ENCODE measurements at regions not wholly inside any gene's neighbourhood (a gene's known extent, or its start where the extent isn't known, plus 50 kb on each side); places are given as distances from the start of the nearest gene placed in this dataset.

DNA sequence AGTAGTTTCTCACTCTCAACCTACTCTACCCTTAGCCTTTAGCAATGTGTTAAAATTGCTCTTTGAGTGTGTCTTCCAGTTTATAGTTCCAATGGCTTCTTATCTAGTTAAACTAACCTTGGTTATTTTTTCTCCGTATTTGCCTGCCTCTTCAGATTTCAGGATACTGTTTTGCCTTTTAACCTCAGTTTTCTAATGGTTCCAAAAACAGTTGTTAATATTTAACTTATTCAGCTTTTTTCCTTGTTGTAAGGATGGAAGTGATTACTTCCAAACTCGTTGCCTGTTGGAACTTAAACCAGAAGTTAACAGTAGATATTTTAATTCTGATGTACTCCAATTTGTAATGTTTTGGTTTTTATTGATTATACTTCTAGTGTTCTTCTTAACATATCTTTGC lies 1574.9 kb downstream of the HACE1 start:
- TF ChIP-seq, protein P1, sequence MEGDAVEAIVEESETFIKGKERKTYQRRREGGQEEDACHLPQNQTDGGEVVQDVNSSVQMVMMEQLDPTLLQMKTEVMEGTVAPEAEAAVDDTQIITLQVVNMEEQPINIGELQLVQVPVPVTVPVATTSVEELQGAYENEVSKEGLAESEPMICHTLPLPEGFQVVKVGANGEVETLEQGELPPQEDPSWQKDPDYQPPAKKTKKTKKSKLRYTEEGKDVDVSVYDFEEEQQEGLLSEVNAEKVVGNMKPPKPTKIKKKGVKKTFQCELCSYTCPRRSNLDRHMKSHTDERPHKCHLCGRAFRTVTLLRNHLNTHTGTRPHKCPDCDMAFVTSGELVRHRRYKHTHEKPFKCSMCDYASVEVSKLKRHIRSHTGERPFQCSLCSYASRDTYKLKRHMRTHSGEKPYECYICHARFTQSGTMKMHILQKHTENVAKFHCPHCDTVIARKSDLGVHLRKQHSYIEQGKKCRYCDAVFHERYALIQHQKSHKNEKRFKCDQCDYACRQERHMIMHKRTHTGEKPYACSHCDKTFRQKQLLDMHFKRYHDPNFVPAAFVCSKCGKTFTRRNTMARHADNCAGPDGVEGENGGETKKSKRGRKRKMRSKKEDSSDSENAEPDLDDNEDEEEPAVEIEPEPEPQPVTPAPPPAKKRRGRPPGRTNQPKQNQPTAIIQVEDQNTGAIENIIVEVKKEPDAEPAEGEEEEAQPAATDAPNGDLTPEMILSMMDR (IDR thresholded peaks at IDR 0.05): no peak
- no peak for TF ChIP-seq POLR2A (IDR thresholded peaks at IDR 0.05)
